ENCODE measurements at regions not wholly inside any gene's neighbourhood (a gene's known extent, or its start where the extent isn't known, plus 50 kb on each side); places are given as distances from the start of the nearest gene placed in this dataset.

GRCh38 chr11:21894492-21894891 is 298.4 kb upstream of the ANO5 start:
- ChIA-PET CTCF (interaction anchor here (0.5 kb wide), 1 partner anchor 398 kb away, joined by 4 read pairs; no protein-coding TSS in a partner anchor), POLR2A (no interaction called here)
- Histone ChIP-seq H3K4me3 (replicated peaks in 1 of 3; ENCODE audit: insufficient read depth in 1 of 3, low read depth in 1 of 3, low read length in 3 of 3) (no peak overlapping the region), H3K27me3 (ENCODE audit: control insufficient read depth in 2 of 2, insufficient read depth in 2 of 2, low read length in 2 of 2) (no peaks in the 10 kb centered on the region), H3K9ac (replicated peaks; ENCODE audit: extremely low read depth, insufficient read depth, low read length) (no peak overlapping the region), H3K9me1 (replicated peaks; ENCODE audit: control insufficient read depth, extremely low read depth, insufficient read depth, low read length) (no peaks in the 10 kb centered on the region), H4K20me1 (replicated peaks; ENCODE audit: control insufficient read depth, extremely low read depth, insufficient read depth, low read length) (no peaks in the 10 kb centered on the region), H2AFZ (ENCODE audit: low read depth, low read length) (no peak overlapping the region), H3K4me1 (ENCODE audit: control insufficient read depth, extremely low read depth, insufficient read depth, low read length) (no peaks in the 10 kb centered on the region), H3K79me2 (ENCODE audit: control insufficient read depth, insufficient read depth, low read length) (no peaks in the 10 kb centered on the region), H3K27ac (ENCODE audit: insufficient read depth, low read depth, low read length) (no peak overlapping the region), H3K4me2 (ENCODE audit: insufficient read depth, low read length) (no peak overlapping the region), H3K36me3 (ENCODE audit: control insufficient read depth in 2 of 2, extremely low read depth in 1 of 2, insufficient read depth in 2 of 2, low read length in 2 of 2) (no peaks in the 10 kb centered on the region), H3K9me3 (replicated peaks; ENCODE audit: control insufficient read depth, insufficient read depth, low read length) (peaks cover 1% of the 10 kb centered on the region)
- no peak for FAIRE-seq
- intact Hi-C loops (cut with micrococcal nuclease) (no loop called here), dilution Hi-C loops (cut with MboI; ENCODE audit: extremely low pct_ligation_motif_present, low sequenced_read_pairs) (no loop called here)
- no TSS peak for BruUV-seq (replicated peaks)
- TF ChIP-seq CTCF (IDR thresholded peaks at IDR 0.05; ENCODE audit: extremely low read depth in 1 of 2, insufficient read depth in 1 of 2, low read depth in 1 of 2, low read length in 2 of 2) (no peak), POLR2A (IDR thresholded peaks at IDR 0.05; ENCODE audit: low read depth, low read length) (no peak), GATA2 (IDR thresholded peaks at IDR 0.05; ENCODE audit: insufficient read depth, insufficient read length, low read depth, low read length) (no peak), FOS (IDR thresholded peaks at IDR 0.05; ENCODE audit: borderline replicate concordance, insufficient read depth, low read length) (no peak), JUN (IDR thresholded peaks at IDR 0.05; ENCODE audit: borderline replicate concordance, insufficient read depth, insufficient read length, low read depth) (no peak)
- no peak for DNase-seq (ENCODE audit: low read depth, low spot score)

- peaks cover under 1% of the 10 kb centered on the region for H3K9me3 ChIP-seq (replicated peaks; ENCODE audit: control insufficient read depth, insufficient read depth, low read length)
- no peaks in the 10 kb centered on the region for H3K9me1 ChIP-seq (replicated peaks; ENCODE audit: control insufficient read depth, extremely low read depth, insufficient read depth, low read length)
- DNase-seq (ENCODE audit: low read depth, low spot score): no peak
- dilution Hi-C loops (cut with MboI; ENCODE audit: extremely low pct_ligation_motif_present, low sequenced_read_pairs): no loop called here
- no peak for FAIRE-seq
- no peaks in the 10 kb centered on the region for H3K79me2 ChIP-seq (ENCODE audit: control insufficient read depth, insufficient read depth, low read length)
- no peaks in the 10 kb centered on the region for H3K4me1 ChIP-seq (ENCODE audit: control insufficient read depth, extremely low read depth, insufficient read depth, low read length)
- TF ChIP-seq JUN (IDR thresholded peaks at IDR 0.05; ENCODE audit: borderline replicate concordance, insufficient read depth, insufficient read length, low read depth) (no peak), POLR2AphosphoS5 (IDR thresholded peaks at IDR 0.05; ENCODE audit: insufficient read depth, low read depth, low read length) (no peak), FOS (IDR thresholded peaks at IDR 0.05; ENCODE audit: borderline replicate concordance, insufficient read depth, low read length) (no peak)
- H3K9ac ChIP-seq (replicated peaks; ENCODE audit: extremely low read depth, insufficient read depth, low read length): no peak overlapping the region
- BruUV-seq (replicated peaks): no TSS peak
- ChIA-PET CTCF (no interaction called here), POLR2A (no interaction called here)
- H3K36me3 ChIP-seq (ENCODE audit: control insufficient read depth in 2 of 2, extremely low read depth in 1 of 2, insufficient read depth in 2 of 2, low read length in 2 of 2): no peaks in the 10 kb centered on the region
- no peak overlapping the region for H2AFZ ChIP-seq (ENCODE audit: low read depth, low read length)
- no peaks in the 10 kb centered on the region for H3K27me3 ChIP-seq (ENCODE audit: control insufficient read depth in 2 of 2, insufficient read depth in 2 of 2, low read length in 2 of 2)
- intact Hi-C loops (cut with micrococcal nuclease): no loop called here
- H3K27ac ChIP-seq (ENCODE audit: insufficient read depth, low read depth, low read length): no peak overlapping the region
- H3K4me3 ChIP-seq (replicated peaks in 1 of 3; ENCODE audit: insufficient read depth in 1 of 3, low read depth in 1 of 3, low read length in 3 of 3): no peak overlapping the region
- no peak overlapping the region for H3K4me2 ChIP-seq (ENCODE audit: insufficient read depth, low read length)
- no peaks in the 10 kb centered on the region for H4K20me1 ChIP-seq (replicated peaks; ENCODE audit: control insufficient read depth, extremely low read depth, insufficient read depth, low read length)
These were observed 297.2 kb upstream of the ANO5 start for GRCh38 chr11:21895686-21896085.

Measured in endothelial cell of umbilical vein (primary cell).